ENCODE measurements at regions not wholly inside any gene's neighbourhood (a gene's known extent, or its start where the extent isn't known, plus 50 kb on each side); places are given as distances from the start of the nearest gene placed in this dataset.
"Not testable (repeated sequence)": the region's sequence is repeated elsewhere in the genome, so short reads cannot be mapped to it uniquely, and the experiment has no call there.

DNA sequence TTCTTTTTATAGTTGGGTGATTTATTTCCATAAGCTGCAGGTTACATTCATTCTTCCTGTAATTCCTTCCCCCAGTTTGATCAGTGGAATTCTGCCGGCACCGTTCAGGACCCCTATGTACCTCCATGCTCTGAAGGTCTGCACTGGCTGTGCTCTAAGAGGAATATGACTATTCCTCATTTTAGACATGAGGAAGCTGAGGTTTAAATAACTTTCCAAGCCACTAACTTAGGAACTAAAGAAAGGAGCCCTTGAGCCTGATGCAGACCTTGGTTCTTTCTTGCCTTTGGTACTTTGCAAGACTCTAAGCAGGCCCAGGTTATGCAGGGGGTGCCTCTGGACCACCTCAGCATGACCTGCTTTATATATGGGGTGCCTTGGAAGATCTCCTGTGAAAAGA lies 318.5 kb downstream of the QKI start:
- Histone ChIP-seq H3K79me2 (no peaks in the 10 kb centered on the region), H3K27ac (no peak overlapping the region), H3K4me1 (ENCODE audit: insufficient read depth) (no peaks in the 10 kb centered on the region), H3K9me3 (ENCODE audit: low read depth) (no peaks in the 10 kb centered on the region), H3K4me2 (no peak overlapping the region), H4K20me1 (ENCODE audit: insufficient read depth, poor library complexity, severe bottlenecking) (no peaks in the 10 kb centered on the region), H3K4me3 (no peak overlapping the region), H3K27me3 (no peaks in the 10 kb centered on the region), H3K9me2 (replicated peaks; ENCODE audit: insufficient read depth) (no peaks in the 10 kb centered on the region), H3K36me3 (replicated peaks; ENCODE audit: insufficient read depth, low read depth) (no peaks in the 10 kb centered on the region), H2AFZ (no peak overlapping the region)
- WGBS (ENCODE audit: low lambda C conversion rate, missing lambda C conversion rate) = 100% methylated on average over 2 of the region's 2 CpGs
- TF ChIP-seq, protein P1, sequence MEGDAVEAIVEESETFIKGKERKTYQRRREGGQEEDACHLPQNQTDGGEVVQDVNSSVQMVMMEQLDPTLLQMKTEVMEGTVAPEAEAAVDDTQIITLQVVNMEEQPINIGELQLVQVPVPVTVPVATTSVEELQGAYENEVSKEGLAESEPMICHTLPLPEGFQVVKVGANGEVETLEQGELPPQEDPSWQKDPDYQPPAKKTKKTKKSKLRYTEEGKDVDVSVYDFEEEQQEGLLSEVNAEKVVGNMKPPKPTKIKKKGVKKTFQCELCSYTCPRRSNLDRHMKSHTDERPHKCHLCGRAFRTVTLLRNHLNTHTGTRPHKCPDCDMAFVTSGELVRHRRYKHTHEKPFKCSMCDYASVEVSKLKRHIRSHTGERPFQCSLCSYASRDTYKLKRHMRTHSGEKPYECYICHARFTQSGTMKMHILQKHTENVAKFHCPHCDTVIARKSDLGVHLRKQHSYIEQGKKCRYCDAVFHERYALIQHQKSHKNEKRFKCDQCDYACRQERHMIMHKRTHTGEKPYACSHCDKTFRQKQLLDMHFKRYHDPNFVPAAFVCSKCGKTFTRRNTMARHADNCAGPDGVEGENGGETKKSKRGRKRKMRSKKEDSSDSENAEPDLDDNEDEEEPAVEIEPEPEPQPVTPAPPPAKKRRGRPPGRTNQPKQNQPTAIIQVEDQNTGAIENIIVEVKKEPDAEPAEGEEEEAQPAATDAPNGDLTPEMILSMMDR (IDR thresholded peaks at IDR 0.05; ENCODE audit: poor library complexity) = no peak
- TF ChIP-seq EZH2 (IDR thresholded peaks at IDR 0.05; ENCODE audit: borderline replicate concordance) (no peak), EZH2phosphoT487 (IDR thresholded peaks at IDR 0.05; ENCODE audit: low read depth, severe bottlenecking, unreplicated experiment) (no peak)
- DNase-seq (ENCODE audit: low spot score) = no peak

DNA sequence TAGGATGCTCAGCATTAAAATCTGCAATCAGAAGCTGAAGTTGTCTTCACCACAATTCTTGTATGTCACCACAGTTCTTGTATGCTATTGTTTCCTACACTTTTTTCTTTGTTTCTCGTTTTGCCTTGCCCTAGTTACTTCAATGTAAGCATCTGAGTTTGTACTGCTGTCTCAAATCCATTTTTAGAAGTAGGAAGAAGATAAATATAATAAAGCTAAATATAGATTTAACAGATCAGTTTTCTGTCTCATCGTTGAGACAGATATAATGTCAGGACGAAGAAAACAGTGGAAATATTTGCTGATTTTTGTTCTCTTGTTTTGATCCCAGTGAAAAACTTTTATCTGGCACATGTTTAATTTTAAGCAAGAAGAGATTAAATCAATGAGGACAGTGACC lies 318.0 kb downstream of the QKI start:
- Histone ChIP-seq H3K4me3 (no peak overlapping the region), H3K36me3 (replicated peaks; ENCODE audit: insufficient read depth, low read depth) (no peaks in the 10 kb centered on the region), H2AFZ (no peak overlapping the region), H4K20me1 (ENCODE audit: insufficient read depth, poor library complexity, severe bottlenecking) (no peaks in the 10 kb centered on the region), H3K79me2 (no peaks in the 10 kb centered on the region), H3K27me3 (no peaks in the 10 kb centered on the region), H3K9me2 (replicated peaks; ENCODE audit: insufficient read depth) (no peaks in the 10 kb centered on the region), H3K4me2 (no peak overlapping the region), H3K9me3 (ENCODE audit: low read depth) (no peaks in the 10 kb centered on the region), H3K27ac (no peak overlapping the region), H3K4me1 (ENCODE audit: insufficient read depth) (no peaks in the 10 kb centered on the region)
- 88% methylated on average over 3 of the region's 3 CpGs for WGBS (ENCODE audit: low lambda C conversion rate, missing lambda C conversion rate)
- TF ChIP-seq EZH2 (IDR thresholded peaks at IDR 0.05; ENCODE audit: borderline replicate concordance) = no peak
- TF ChIP-seq, protein P1 (IDR thresholded peaks at IDR 0.05; ENCODE audit: poor library complexity) = no peak
- no peak for TF ChIP-seq EZH2phosphoT487 (IDR thresholded peaks at IDR 0.05; ENCODE audit: low read depth, severe bottlenecking, unreplicated experiment)
- DNase-seq (ENCODE audit: low spot score) = no peak

DNA sequence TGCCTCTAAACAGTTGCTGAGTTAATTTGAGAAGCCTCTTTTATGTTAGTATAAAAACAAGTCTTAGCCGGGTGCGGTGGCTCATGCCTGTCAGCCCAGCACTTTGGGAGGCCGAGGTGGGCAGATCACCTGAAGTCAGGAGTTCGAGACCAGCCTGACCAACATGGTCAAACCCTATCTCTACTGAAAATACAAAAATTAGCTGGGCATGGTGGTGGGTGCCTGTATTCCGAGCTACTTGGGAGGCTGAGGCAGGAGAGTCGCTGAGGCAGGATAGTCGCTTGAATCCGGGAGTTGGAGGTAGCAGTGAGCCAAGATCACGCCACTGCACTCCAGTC lies 317.5 kb downstream of the QKI start:
- H3K36me3 ChIP-seq (replicated peaks; ENCODE audit: insufficient read depth, low read depth); DNase-seq (ENCODE audit: low spot score); H3K27ac ChIP-seq; H4K20me1 ChIP-seq (ENCODE audit: insufficient read depth, poor library complexity, severe bottlenecking); H3K9me2 ChIP-seq (replicated peaks; ENCODE audit: insufficient read depth); H3K4me2 ChIP-seq; H3K4me1 ChIP-seq (ENCODE audit: insufficient read depth); H3K79me2 ChIP-seq; H3K9me3 ChIP-seq (ENCODE audit: low read depth); H3K27me3 ChIP-seq; H3K4me3 ChIP-seq; H2AFZ ChIP-seq: not testable (repeated sequence)
- 96% methylated on average over 9 of the region's 9 CpGs for WGBS (ENCODE audit: low lambda C conversion rate, missing lambda C conversion rate)

DNA sequence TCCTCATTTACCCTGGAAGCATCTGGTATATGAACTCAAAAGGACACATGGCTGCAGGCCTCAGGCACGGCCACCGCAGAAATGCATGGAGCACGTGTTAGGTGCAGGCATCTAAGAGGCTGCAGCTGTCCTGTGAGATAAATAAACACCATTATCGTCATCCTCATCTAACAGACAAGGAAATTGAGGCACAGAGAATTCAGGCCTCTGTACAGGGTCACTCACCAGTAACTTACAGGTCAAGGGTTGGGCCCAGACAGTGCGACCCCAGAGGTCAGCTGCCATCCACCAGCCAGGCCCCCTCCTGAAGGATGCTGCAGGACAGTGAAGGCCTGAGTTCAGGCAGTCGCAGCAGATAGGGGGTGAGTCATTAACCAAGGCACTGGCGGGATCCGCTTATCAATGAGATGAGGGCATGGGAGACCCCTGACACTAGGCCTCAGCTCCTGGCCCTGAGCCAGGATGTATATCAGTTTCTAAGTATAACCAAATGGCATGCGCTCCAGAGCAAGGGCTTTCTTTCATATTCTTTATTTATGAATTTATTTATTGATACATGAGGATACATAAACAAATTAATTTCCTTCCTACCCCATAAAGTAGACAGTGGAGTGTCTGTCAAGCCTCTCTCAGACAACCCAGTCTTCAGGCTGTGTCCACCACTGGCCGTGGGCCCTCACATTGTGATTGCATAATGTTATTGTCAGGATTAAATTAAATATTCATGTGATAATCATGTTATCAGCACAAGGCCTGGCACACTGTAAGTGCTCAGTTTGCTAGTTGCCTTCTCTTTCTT lies 316.9 kb downstream of the QKI start:
- DNase-seq (ENCODE audit: low spot score) = no peak
- H3K27me3 ChIP-seq = no peaks in the 10 kb centered on the region
- H3K36me3 ChIP-seq (replicated peaks; ENCODE audit: insufficient read depth, low read depth) = no peaks in the 10 kb centered on the region
- H2AFZ ChIP-seq = no peak overlapping the region
- no peaks in the 10 kb centered on the region for H3K9me2 ChIP-seq (replicated peaks; ENCODE audit: insufficient read depth)
- no peaks in the 10 kb centered on the region for H3K9me3 ChIP-seq (ENCODE audit: low read depth)
- no peak overlapping the region for H3K4me2 ChIP-seq
- 85% methylated on average over 10 of the region's 10 CpGs for WGBS (ENCODE audit: low lambda C conversion rate, missing lambda C conversion rate)
- no peaks in the 10 kb centered on the region for H3K4me1 ChIP-seq (ENCODE audit: insufficient read depth)
- no peak for TF ChIP-seq EZH2phosphoT487 (IDR thresholded peaks at IDR 0.05; ENCODE audit: low read depth, severe bottlenecking, unreplicated experiment)
- TF ChIP-seq, protein P1 (IDR thresholded peaks at IDR 0.05; ENCODE audit: poor library complexity) = no peak
- no peak for TF ChIP-seq EZH2 (IDR thresholded peaks at IDR 0.05; ENCODE audit: borderline replicate concordance)
- H3K79me2 ChIP-seq = no peaks in the 10 kb centered on the region
- no peak overlapping the region for H3K4me3 ChIP-seq
- no peak overlapping the region for H3K27ac ChIP-seq
- H4K20me1 ChIP-seq (ENCODE audit: insufficient read depth, poor library complexity, severe bottlenecking) = no peaks in the 10 kb centered on the region
